Breast epithelium (tissue), 4 donors: ENCODE measurements at regions not wholly inside any gene's neighbourhood (a gene's known extent, or its start where the extent isn't known, plus 50 kb on each side); places are given as distances from the start of the nearest gene placed in this dataset.
"Not testable (repeated sequence)": the region's sequence is repeated elsewhere in the genome, so short reads cannot be mapped to it uniquely, and the experiment has no call there.

Source experiments
- DNase-seq, 2 donors: peaks; one replicate each; pipeline ENCODE4 v3.0.0-alpha.2; 2019; ENCODE audit warnings: low spot score in 2 of 2
- H3K27ac ChIP-seq, 2 donors: fragments of 200-600 bp; sonication (generic) in 1 of 2; one replicate each; pipeline ENCODE4 v1.5.1; 2016 to 2019; ENCODE audit warnings: mild to moderate bottlenecking in 1 of 2
- H3K27me3 ChIP-seq, 2 donors: fragments of 200-600 bp; sonication (generic) in 1 of 2; one replicate each; pipeline versions ENCODE4 v1.5.1 to v1.6.0; 2017 to 2019; ENCODE audit warnings: control low read depth in 1 of 2, mild to moderate bottlenecking in 1 of 2
- H3K36me3 ChIP-seq: fragments of 200-600 bp; one replicate; pipeline ENCODE4 v1.5.1; 2019
- H3K4me1 ChIP-seq, 2 donors: fragments of 200-600 bp; sonication (generic); one replicate each; pipeline ENCODE4 v1.5.1; 2016 to 2019; ENCODE audit warnings: control low read depth in 1 of 2
- H3K4me3 ChIP-seq, 3 donors: fragments of 200-600 bp; sonication (generic); 1 replicate in 2 of 3; 2 replicates in 1 of 3; pipeline ENCODE4 v1.5.1; 2016 to 2019; ENCODE audit warnings: mild to moderate bottlenecking in 3 of 3, moderate library complexity in 2 of 3
- H3K9me3 ChIP-seq, 2 donors: fragments of 200-600 bp; sonication (generic) in 1 of 2; one replicate each; pipeline ENCODE4 v1.5.1; 2016 to 2019; ENCODE audit warnings: control low read depth in 1 of 2
- CTCF ChIP-seq, 3 donors: fragments of 450-650 bp; IDR thresholded peaks; one replicate each; pipeline ENCODE4 v1.5.1; 2016 to 2017; ENCODE audit warnings: antibody characterized with exemption in 3 of 3, mild to moderate bottlenecking in 3 of 3, moderate library complexity in 3 of 3
- POLR2A ChIP-seq: fragments of 450-650 bp; IDR thresholded peaks from one replicate; pipeline ENCODE4 v1.6.1; 2016; ENCODE audit warnings: antibody characterized with exemption, mild to moderate bottlenecking, moderate library complexity
- POLR2AphosphoS5 ChIP-seq, 3 donors: sonication (generic); formaldehyde crosslinking; IDR thresholded peaks; one replicate each; pipeline ENCODE4 v1.6.1; 2017; ENCODE audit warnings: antibody characterized with exemption in 3 of 3
- intact Hi-C: fragments of 100-400 bp; cut with DNase I; formaldehyde crosslinking; loops from one replicate; pipeline ENCODE4 v1.15.1; 2023; ENCODE audit warnings: low total_unique reads

GRCh38 chr3:67937498-67938118 is 283.2 kb upstream of the SUCLG2 start:
- H3K9me3 ChIP-seq, result peaks cover 0 to 9% of the 10 kb centered on the region in 2 donors
- DNase-seq, result no peak
- TF ChIP-seq POLR2A, result no peak
- TF ChIP-seq CTCF (IDR thresholded peaks at IDR 0.05), result no peak
- no peaks in the 10 kb centered on the region for H3K4me1 ChIP-seq
- no peak overlapping the region for H3K27ac ChIP-seq
- no peaks in the 10 kb centered on the region for H3K27me3 ChIP-seq
- intact Hi-C loops, result no loop called here
- no peaks in the 10 kb centered on the region for H3K36me3 ChIP-seq
- no peak overlapping the region for H3K4me3 ChIP-seq

- H3K27me3 ChIP-seq, H3K4me1 ChIP-seq, intact Hi-C loops, H3K4me3 ChIP-seq, DNase-seq, H3K27ac ChIP-seq, H3K36me3 ChIP-seq, H3K9me3 ChIP-seq: not testable (repeated sequence)
These were observed 276.0 kb upstream of the SUCLG2 start for GRCh38 chr3:67930394-67930793.

- no peak for DNase-seq
- Histone ChIP-seq H3K4me3 (no peak overlapping the region), H3K4me1 (no peaks in the 10 kb centered on the region), H3K9me3 (peaks cover 4 to 7% of the 10 kb centered on the region in 2 donors), H3K27me3 (no peaks in the 10 kb centered on the region), H3K27ac (no peak overlapping the region), H3K36me3 (no peaks in the 10 kb centered on the region)
- intact Hi-C loops, result no loop called here
- TF ChIP-seq POLR2AphosphoS5 (IDR thresholded peaks at IDR 0.05) (no peak), CTCF (IDR thresholded peaks at IDR 0.05) (no peak), POLR2A (no peak)
These were observed 269.4 kb upstream of the SUCLG2 start for GRCh38 chr3:67923796-67924195.

- Histone ChIP-seq H3K36me3 (no peaks in the 10 kb centered on the region), H3K27ac (no peak overlapping the region), H3K4me1 (no peaks in the 10 kb centered on the region), H3K9me3 (peaks cover 4 to 7% of the 10 kb centered on the region in 2 donors), H3K27me3 (no peaks in the 10 kb centered on the region), H3K4me3 (no peak overlapping the region)
- TF ChIP-seq CTCF (IDR thresholded peaks at IDR 0.05), result no peak
- DNase-seq, result no peak
- intact Hi-C loops, result no loop called here
These were observed 266.6 kb upstream of the SUCLG2 start for GRCh38 chr3:67920969-67921368.

GRCh38 chr3:67920311-67920710 is 265.9 kb upstream of the SUCLG2 start:
- TF ChIP-seq CTCF (IDR thresholded peaks at IDR 0.05) (no peak), POLR2AphosphoS5 (IDR thresholded peaks at IDR 0.05) (no peak), POLR2A (no peak)
- Histone ChIP-seq H3K9me3 (peaks cover 4 to 7% of the 10 kb centered on the region in 2 donors), H3K4me3 (no peak overlapping the region), H3K27me3 (no peaks in the 10 kb centered on the region), H3K27ac (no peak overlapping the region), H3K4me1 (no peaks in the 10 kb centered on the region), H3K36me3 (no peaks in the 10 kb centered on the region)
- intact Hi-C loops, result no loop called here
- DNase-seq, result no peak

GRCh38 chr3:67916353-67916752 is 261.9 kb upstream of the SUCLG2 start:
- H3K9me3 ChIP-seq, result no peaks in the 10 kb centered on the region
- no peak overlapping the region for H3K4me3 ChIP-seq
- TF ChIP-seq CTCF (IDR thresholded peaks at IDR 0.05) (no peak), POLR2AphosphoS5 (IDR thresholded peaks at IDR 0.05) (no peak), POLR2A (no peak)
- no peak overlapping the region for H3K27ac ChIP-seq
- no peaks in the 10 kb centered on the region for H3K36me3 ChIP-seq
- H3K27me3 ChIP-seq, result no peaks in the 10 kb centered on the region
- intact Hi-C loops, result no loop called here
- no peaks in the 10 kb centered on the region for H3K4me1 ChIP-seq
- no peak for DNase-seq
